ENCODE measurements at regions not wholly inside any gene's neighbourhood (a gene's known extent, or its start where the extent isn't known, plus 50 kb on each side); places are given as distances from the start of the nearest gene placed in this dataset.

GRCh38 chr3:109994853-109995252 lies 657.5 kb upstream of the DPPA4 start:
- TF ChIP-seq POLR2A (IDR thresholded peaks at IDR 0.05), result no peak
- no peak for TF ChIP-seq CTCF (IDR thresholded peaks at IDR 0.05)
